ENCODE measurements at regions not wholly inside any gene's neighbourhood (a gene's known extent, or its start where the extent isn't known, plus 50 kb on each side); places are given as distances from the start of the nearest gene placed in this dataset.
"Not testable (repeated sequence)": the region's sequence is repeated elsewhere in the genome, so short reads cannot be mapped to it uniquely, and the experiment has no call there.

- ATAC-seq = peak; percentile 52
- intact Hi-C loops (cut with DNase I); DNase-seq (ENCODE audit: missing footprints): not testable (repeated sequence)
Measured at GRCh38 chr21:5116344-5117123, 5404.8 kb upstream of the TPTE start.

DNA sequence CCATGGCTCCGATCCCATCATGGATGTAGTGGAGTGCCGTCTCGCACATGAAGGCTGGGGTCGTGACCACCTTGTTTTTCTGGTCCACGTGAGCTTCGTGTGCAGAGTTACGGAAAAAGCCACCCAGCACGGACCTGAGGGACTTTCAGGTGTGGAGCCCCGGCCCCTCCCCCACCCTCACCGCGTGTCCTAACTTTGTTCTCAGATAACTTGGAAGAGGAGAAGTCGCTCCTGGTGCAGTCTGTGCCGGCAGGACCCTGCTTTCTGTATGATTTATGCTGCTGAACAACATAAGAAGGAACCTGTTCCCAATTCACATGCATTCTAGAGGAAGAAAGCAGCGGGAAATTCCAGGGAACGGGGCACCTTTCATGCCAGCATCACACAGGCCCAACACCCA is 5404.2 kb upstream of the TPTE start:
- intact Hi-C loops (cut with DNase I); ATAC-seq; DNase-seq (ENCODE audit: missing footprints): not testable (repeated sequence)

DNA sequence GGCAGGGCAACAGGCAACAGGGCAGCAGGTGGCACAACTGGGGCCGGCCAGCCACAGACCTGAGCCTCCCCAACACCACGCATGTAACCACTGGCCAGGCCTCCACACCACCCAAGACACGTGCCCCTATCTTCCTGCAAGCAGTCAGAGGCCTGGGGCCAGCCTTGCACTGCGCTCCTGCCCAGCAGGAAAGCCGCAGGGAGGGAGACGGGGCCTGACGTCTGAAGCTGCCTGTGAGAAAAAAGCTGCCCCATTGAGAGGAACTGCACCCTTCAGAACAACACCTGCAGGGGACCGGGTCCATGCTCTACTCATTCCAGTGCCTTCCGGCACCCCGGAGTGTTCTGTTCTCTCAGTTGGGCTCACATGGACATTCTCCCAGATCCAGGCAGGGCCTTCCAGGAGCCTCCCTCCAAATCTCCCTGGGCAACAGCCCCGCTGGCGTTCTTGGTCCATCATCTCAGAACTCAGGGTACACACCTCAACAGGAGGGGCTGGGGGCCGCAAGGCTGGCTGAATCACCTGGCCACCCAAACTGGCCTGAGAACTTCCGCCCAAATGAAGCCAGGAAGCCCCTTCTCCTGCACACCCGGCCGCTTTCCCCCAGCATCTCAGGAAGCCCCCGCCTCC is 5403.6 kb upstream of the TPTE start:
- DNase-seq (ENCODE audit: missing footprints); intact Hi-C loops (cut with DNase I); ATAC-seq: not testable (repeated sequence)

DNA sequence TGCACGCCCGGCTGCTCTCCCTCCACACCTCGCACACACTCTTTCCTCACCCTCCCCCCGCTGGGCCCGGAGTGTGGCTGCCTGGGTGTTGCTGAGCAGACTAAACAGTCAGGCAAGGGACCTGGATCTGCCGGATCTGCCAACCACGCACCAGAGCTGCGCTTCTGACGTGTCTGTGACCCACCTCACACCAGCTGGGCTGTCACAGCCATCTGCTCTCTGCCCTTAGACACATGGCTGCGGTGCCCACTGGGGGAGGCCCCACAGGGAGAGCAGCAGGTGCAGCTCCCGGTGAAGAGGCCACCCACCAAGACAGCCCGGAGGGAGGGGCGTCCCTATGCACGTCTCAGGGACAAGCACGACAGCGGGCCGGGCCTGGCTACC is 5403.1 kb upstream of the TPTE start:
- ATAC-seq; DNase-seq (ENCODE audit: missing footprints); intact Hi-C loops (cut with DNase I): not testable (repeated sequence)

DNA sequence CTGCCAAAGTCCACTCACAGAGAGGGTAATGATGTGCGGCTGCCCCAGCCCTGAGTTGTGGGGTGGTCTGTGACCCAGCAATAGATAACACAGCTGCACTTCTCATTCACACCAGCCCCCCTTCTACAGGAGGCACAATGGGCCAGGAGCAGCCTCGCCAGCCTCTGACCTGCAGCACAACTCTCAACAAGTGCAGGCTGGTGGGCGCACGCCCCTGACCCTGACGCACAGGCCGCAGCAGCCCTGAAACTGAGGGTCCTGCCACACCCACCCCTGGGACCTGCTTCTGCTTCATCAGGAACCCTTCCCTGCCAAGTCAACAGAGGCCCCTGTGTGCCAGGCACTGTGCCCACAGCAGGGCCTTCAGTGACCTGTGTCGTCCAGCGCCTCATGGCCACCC is 5402.2 kb upstream of the TPTE start:
- ATAC-seq; intact Hi-C loops (cut with DNase I); DNase-seq (ENCODE audit: missing footprints): not testable (repeated sequence)

DNA sequence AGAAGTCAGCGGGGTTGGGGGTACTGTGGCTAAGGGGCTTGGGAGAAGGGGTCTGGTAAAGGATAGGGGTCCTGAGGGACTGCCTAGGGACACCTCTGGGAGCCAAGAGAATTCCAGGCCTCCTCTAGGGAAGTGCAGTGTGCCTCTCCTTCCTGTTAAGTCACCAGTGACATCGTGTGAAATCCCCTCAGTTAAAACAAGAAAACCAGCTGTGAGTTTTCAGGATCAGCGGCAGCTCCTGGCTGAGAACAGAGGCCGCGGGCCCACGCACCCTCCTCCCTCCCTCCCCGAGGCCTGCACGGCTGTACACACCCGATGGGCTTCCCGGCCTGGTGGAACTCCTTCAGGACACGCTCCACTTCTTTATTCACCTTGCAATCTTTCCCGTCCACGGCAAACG is 5400.0 kb upstream of the TPTE start:
- DNase-seq (ENCODE audit: missing footprints) = peak; percentile 28
- intact Hi-C loops (cut with DNase I) = not testable (repeated sequence)
- peak; percentile 57 for ATAC-seq

DNA sequence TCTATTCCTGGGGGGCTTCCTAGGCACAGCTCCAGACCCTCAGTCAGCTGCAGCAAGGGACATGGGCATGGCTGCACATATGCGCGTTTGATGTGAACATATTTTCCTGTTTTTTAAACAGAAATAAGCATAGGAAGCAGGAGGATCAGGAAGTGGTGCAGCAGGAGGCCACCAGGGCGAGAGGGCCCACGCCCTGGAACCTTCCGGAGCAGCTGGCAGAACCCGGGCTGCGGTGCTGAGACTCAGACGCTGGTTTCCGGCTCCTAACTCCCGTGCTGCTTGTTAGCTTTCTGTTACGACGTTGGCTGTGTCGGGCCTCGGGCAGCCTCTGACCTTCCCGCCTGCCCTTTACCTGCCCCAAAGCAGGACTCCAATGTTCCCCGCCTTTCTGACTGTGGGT is 5399.5 kb upstream of the TPTE start:
- DNase-seq (ENCODE audit: missing footprints); ATAC-seq; intact Hi-C loops (cut with DNase I): not testable (repeated sequence)

DNA sequence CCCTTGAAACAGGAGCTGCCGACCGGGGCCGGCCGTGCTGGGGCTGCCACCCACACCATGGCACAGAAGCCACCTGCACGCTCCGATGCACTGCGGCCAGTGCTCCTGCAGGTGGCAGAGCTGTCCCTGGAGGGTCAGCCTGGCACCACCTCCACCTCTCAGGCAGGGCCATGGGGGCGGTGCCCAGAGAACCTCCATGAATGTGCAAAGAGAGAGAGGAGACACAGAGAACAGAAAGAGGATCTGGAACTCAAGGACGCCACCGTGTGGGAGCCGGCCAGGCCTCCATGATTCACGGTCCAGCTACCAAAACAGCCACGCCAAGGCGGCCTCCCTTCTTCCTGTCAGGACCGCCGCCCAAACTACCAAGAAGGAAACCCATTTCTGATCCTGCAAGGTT is 5397.7 kb upstream of the TPTE start:
- peak; percentile 63 for ATAC-seq
- DNase-seq (ENCODE audit: missing footprints) = peak; percentile 91
- intact Hi-C loops (cut with DNase I) = not testable (repeated sequence)

DNA sequence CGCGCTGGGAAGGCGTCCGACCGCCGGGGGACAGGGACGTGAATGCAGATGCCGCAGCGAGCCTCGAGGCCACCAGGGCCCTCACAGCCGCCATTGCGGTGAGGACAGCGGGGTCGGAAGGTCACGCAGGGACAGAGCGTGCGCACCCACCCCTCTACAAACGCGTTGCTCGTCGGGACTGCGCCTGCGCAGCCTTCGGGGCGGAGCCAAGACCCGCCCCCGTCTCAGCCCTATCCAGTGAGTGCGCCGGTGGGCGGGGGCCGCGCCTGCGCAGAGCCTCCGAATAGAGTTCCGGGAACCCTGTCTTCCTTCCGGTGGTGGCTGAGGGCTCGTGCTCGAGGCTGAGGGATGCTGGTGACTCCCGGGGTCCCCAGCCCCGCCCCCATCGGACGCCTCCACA is 5393.1 kb upstream of the TPTE start:
- peak; percentile 97 for DNase-seq (ENCODE audit: missing footprints)
- intact Hi-C loops (cut with DNase I) = not testable (repeated sequence)
- peak; percentile 95 for ATAC-seq

DNA sequence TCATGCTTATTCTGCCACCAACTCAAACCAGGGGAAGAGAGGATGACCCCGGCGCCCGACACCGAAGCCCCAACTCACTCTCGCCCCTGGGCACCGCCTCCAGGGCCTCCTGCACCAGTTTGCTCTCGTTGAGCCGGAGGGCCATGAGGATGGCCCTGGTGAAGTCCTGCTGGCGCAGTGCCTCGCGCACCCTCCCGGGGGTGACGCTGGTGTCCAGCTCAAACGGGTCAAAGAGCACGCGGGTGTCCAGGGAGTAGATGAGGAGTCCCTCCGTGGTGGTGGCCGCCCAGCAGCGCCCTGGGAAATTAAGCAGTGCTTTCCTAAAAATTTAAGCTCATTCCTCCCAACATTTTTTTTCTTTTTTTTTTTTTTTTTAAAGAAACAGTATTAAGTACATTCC is 5387.6 kb upstream of the TPTE start:
- ATAC-seq; DNase-seq (ENCODE audit: missing footprints); intact Hi-C loops (cut with DNase I): not testable (repeated sequence)

DNA sequence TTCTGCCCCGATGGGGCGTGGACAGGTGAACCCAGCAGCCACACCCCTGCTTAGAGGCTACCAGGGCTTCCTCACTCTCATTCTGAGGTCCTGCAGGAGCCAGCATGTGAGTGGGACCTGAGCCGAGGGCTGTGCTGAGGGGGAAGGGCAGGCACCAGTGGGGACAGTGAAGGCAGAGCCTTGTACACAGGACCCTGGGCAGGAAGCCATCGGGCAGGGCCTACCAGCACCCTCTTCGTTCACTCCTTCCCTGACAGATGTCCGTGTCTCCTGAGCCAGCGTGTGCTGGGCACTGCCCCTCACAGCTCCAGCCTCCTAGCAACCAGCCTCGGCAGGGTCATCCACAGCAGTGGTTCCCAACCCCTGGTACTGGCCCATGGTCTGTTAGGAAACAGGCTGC is 5385.0 kb upstream of the TPTE start:
- ATAC-seq; DNase-seq (ENCODE audit: missing footprints); intact Hi-C loops (cut with DNase I): not testable (repeated sequence)

GRCh38 chr21:5137006-5137405 is 5384.4 kb upstream of the TPTE start:
- ATAC-seq; intact Hi-C loops (cut with DNase I); DNase-seq (ENCODE audit: missing footprints): not testable (repeated sequence)

- intact Hi-C loops (cut with DNase I); DNase-seq (ENCODE audit: missing footprints); ATAC-seq: not testable (repeated sequence)
Measured at GRCh38 chr21:5138687-5139086, 5382.7 kb upstream of the TPTE start.

GRCh38 chr21:5139528-5139927 is 5381.9 kb upstream of the TPTE start:
- ATAC-seq; intact Hi-C loops (cut with DNase I); DNase-seq (ENCODE audit: missing footprints): not testable (repeated sequence)

DNA sequence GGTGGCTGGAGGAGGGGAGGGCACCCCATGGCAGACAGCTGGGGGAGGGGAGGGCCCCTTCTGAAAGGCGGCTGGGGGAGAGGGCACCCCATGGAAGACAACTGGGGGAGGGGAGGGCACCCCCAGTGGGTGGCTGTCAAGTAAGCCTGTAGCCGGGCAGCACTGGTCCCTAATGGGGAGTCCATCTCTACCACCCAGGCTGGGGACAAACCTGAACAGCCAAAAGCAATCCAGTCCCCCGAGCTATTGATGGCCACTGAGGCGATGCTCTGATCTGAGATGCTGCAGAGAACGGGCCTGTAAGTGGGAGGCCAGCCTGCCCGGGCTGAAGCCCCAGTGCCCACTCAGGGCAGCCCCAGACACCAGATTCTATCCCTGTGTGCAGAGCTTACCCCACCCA is 5378.4 kb upstream of the TPTE start:
- intact Hi-C loops (cut with DNase I); ATAC-seq; DNase-seq (ENCODE audit: missing footprints): not testable (repeated sequence)

DNA sequence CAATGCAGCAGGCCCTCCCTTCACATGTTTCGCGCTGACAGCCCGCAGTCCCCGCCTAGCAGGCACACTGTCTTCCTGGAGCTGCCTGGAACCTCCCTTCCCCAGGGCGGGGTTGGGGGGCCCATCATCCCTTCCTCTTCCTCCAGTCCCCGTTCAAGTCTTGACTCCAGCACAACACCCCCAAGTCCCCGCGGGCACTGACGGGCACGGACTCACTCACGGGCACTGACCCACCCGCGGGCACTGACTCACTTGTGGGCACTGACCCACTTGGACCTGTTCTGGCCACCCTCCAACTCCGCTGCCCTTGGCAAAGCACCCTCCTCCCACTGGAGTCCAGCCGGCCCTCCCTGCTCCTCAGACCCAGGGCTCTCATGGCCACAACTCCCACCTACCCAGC is 5376.7 kb upstream of the TPTE start:
- not testable (repeated sequence) for DNase-seq (ENCODE audit: missing footprints); ATAC-seq

GRCh38 chr21:5147685-5148084 is 5373.7 kb upstream of the TPTE start:
- intact Hi-C loops (cut with DNase I); DNase-seq (ENCODE audit: missing footprints); ATAC-seq: not testable (repeated sequence)

More for the DNA sequence above, 5376.7 kb upstream of the TPTE start:
- intact Hi-C loops (cut with DNase I) = not testable (repeated sequence)

- ATAC-seq; DNase-seq (ENCODE audit: missing footprints); intact Hi-C loops (cut with DNase I): not testable (repeated sequence)
Measured at GRCh38 chr21:5149222-5149621, 5372.2 kb upstream of the TPTE start.

- ATAC-seq (peak; percentile 4), DNase-seq (ENCODE audit: missing footprints) (peak; percentile 58)
- intact Hi-C loops (cut with DNase I) = not testable (repeated sequence)
Measured at GRCh38 chr21:5153842-5154640, 5367.3 kb upstream of the TPTE start.

Measured in Right ventricle myocardium inferior (tissue), 1 donor.